Hematopoietic multipotent progenitor cell treated with erythropoietin and hydrocortisone succinate and interleukin-3 and kit ligand, for 15 days (in vitro differentiated cells): ENCODE measurements at regions not wholly inside any gene's neighbourhood (a gene's known extent, or its start where the extent isn't known, plus 50 kb on each side); places are given as distances from the start of the nearest gene placed in this dataset.

Source experiments
- DNase-seq: peaks from one replicate; pipeline ENCODE4 v3.0.0-alpha.2; 2015; ENCODE audit warnings: low spot score

DNA sequence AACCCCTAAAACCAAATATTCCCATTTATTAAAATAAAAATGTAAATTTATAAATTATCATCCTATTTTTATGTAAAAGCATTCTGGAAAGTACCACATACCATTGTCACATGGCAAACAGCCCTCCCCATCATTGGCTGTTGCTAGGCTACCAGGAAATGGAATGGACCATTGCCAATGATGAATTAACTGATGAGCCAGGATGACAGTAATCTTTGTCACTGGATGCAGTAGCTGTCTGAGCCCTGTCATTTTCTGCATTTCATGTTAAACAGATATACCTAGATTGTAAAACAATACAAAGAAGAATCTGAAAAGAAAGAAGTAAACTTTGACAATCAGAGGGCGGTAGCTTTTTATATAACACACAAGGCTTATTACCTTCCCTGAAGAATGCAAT lies 641.4 kb downstream of the BCL11A start:
- DNase-seq = no peak

GRCh38 chr2:59910166-59910565 lies 643.3 kb downstream of the BCL11A start:
- no peak for DNase-seq

- no peak for DNase-seq
Observed at GRCh38 chr2:59909147-59909546, 644.3 kb downstream of the BCL11A start.

GRCh38 chr2:59905731-59906130 lies 647.7 kb downstream of the BCL11A start:
- DNase-seq = no peak

GRCh38 chr2:59903994-59904544 lies 649.4 kb downstream of the BCL11A start:
- DNase-seq = no peak

DNA sequence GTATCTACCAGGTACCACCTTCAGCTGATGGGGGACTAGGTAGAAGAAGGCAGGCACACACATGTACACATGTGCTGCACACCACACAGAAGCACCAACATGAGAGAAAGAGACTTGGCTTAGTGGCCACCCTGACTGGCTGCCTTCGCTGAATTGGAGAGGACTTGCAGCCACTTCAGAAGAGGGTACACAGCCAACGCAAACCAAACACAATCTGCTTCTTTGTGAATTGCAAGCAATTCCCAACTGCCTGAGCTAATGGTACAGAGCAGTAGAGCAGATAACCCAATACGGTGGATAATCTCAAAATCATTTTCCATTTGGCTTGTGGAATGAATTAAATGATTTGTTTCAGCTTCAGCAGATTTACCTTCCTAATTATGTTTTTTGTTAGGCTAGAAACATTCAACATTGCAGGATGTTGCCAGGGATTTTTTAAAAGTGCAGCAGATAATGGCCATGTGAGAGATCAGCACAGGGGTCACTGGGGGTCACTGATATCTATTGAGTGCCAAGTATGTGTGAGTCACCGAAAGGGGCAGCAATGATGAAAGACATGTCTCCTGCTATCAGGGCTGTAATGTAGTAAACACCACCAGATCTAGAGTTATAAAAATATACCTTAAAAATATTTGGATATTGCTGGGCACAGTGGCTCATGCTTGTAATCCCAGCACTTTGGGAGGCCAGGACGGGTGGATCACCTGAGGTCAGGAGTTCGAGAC lies 652.6 kb downstream of the BCL11A start:
- DNase-seq = no peak

GRCh38 chr2:59899692-59900091 lies 653.8 kb downstream of the BCL11A start:
- no peak for DNase-seq

DNA sequence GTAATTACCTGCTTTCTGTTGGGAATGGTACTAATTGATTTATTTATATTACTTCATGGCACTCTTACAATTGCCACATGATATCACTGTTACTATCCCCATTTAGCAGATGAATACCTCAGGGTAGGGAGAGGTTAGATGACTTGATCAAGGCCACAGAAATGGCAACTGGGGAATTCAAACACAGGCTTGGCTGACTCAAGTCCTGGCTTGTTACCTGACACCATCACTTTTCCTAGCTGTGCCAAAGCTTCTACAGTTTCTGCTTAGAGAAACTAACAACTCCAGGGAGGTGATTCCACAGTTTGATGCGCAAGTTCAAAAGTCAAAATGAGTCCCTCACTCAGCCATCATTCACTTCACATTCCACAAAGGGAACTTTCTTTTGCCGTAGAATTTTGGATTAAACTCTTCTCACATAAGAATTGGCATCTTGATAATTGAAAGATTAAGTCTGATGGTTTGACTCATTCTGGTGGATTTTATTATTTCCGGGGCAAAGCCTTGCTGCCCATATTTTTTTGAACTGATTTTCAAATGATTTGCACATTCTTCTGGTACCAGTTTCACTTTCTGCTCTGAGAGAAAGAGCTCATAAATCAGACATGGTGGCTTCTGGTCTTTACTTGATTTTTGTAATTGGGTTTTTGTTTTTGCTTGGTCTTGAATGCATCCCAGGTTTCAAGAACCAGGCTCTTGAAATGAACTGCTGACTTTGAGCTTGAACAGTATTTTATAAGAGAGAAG lies 656.8 kb downstream of the BCL11A start:
- no peak for DNase-seq

DNA sequence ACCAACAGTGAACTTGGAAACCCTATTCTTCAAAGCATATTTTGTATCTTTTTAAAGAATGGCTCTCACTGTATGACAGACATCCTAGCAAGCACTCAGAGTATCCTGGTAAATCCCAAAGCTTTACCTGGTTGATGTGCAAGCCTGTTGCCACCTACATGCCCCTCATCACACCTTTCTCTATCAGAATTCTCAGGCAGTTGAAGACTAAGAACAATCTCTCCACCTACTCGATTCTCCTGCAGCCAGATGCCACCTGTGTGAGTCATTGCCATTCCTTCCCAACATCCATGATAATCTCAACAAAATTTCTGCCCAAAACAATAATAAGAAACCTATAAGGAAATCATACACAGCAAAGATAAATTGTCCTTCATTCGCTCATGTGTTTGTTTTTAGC lies 659.8 kb downstream of the BCL11A start:
- no peak for DNase-seq

DNA sequence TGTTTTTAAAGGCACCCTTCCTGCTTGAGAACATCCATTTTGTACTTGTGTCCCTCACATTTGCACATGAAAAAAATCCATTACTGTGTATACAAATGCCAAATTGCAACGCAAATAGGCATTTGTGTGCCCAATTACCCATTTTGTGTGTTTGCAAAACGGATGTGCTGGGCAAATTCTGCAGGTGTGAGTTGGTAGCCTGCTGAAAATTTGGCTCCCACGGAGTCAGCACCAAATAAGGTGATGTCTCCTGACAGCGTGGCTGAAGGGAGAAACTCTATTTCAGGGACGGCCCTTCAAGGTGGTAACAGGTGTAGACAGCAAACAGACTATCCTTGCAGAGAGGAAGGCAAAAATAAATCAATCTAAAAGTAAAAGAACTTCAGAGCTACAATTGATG lies 661.1 kb downstream of the BCL11A start:
- DNase-seq = no peak

DNA sequence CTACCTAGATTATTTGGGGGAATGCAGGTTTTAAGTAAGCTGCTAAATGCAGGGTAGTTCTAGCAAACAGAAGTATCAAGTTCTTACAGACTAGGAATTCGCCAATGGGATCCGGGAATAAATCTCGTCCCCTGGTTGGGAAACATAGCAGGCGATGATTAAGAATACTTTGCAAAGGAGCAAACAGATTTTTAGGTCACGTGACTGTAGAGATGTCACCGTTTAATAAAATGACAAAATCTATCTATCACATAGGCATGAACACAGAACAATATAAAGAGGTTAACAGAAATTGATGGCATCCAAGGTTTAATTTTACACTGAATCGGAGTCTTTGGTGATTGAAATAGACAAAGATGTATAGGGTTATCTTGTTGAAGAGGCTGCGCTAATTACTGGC lies 664.1 kb downstream of the BCL11A start:
- no peak for DNase-seq

DNA sequence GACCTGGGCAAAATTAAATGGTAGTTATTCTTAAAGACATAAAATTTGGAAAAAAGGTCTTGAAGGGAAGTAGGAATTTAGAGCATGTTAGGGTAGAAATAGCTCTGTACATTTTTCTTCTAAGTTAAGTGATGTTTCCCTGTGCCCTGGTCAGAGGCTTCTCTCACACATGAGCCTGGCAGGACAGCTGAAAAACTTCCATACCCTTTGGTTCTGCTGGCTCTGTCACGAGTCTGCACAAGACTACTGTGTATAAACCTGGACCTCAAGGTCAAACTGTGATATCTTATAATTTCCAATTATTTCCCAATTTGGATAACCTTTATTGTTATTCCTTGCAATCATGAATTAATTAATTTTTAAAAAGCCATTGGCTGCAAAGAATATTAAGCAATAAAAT lies 664.7 kb downstream of the BCL11A start:
- no peak for DNase-seq

GRCh38 chr2:59888015-59888414 lies 665.4 kb downstream of the BCL11A start:
- DNase-seq = no peak

- DNase-seq = no peak
Observed at GRCh38 chr2:59887366-59887765, 666.1 kb downstream of the BCL11A start.

DNA sequence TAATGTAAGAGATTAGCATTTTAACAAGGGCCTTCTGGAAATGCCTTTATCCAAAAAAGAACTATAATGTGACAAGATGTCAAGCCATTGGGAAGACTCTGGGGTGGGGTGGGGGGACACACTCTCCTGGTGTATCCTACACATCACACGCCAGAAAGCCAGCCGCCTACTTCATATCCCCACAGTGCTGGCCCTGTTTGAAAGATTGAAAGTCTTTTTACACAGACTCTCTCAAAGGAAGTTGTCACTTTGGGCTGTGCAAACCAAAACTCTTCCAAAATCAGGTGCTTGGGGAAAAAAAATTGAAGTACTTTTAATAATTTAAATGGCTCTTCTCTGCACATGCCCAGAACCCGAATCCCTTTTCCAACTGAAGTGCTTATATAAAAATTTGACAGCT lies 666.7 kb downstream of the BCL11A start:
- no peak for DNase-seq

DNA sequence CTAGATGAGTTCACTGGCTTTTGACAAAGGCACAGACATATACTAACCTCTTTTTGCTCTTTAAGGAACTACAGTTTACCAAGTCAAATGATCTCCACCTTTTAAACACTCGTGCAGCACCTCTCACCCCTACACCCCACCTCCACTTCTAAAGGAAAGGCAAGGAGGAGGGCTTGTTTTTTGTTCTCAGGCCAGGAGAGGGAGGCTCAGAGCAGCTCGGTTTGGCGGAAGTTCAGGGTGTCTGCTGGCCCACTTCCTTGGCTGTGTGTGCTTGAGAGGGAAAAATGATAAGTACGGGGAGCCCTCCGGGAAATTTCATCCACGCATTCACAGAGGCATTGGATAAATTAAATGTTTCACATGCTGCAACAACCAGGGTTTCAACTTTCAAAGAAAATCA lies 667.9 kb downstream of the BCL11A start:
- no peak for DNase-seq

GRCh38 chr2:59884166-59884565 lies 669.3 kb downstream of the BCL11A start:
- no peak for DNase-seq

GRCh38 chr2:59882822-59883221 lies 670.6 kb downstream of the BCL11A start:
- DNase-seq = no peak

DNA sequence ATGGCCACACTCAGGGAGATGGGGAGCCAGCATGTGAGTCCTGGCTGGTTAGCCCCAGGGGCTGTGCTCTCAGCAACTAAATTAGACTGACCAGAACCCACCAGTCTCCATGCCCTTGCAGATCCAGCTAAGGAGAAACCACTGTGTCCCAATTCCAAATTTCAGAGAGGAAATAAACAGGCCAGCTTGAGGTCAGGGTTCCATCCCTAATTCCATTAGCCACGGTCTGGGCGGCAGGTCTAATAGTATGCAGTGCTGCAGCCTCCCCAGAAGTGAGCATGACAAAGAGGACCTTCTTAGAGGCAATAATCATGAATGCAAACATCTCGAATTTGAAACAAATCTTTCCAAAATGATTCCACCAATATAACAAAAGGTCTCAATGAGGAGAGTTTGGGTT lies 671.2 kb downstream of the BCL11A start:
- no peak for DNase-seq

- no peak for DNase-seq
Observed at GRCh38 chr2:59881218-59881617, 672.2 kb downstream of the BCL11A start.

DNA sequence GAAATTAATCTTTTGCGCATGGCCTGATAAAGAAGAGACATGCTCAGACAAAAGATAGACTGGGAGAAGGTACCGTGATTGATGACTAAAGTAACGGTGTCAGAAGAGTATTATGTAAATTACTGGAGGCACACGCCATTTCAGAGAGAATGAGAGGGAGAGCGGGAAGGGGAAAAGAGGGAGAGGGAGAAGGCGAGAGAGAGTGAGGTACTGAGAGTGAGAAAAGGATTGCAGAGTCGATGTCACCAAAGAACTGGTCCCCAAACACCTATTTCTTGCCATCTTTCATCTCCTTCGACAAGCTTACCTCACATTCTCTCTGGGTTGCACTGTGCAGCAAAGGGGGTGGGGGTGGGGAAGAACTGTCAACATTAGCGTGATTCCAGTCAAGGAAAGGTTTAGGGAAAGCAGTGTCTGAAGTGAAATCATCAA lies 673.7 kb downstream of the BCL11A start:
- no peak for DNase-seq

DNA sequence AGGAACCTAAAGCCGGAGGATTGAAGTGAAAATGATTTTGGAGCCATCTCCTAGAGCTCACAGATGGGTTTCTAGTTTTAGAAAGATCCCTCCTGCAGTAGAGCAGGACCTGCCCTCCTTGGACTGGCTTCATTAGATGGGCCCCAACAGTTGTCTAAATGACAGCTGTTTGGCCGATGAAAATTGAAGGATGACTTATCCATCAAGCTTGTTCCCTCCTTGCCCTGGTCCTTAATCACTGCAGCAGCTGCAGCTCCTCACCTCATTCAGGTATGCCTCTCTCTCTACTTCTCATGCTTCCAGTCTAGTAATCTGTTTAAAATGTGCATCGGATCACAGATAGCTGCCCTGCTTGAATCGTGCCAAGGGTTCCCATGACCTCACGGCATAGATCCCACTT lies 677.6 kb downstream of the BCL11A start:
- no peak for DNase-seq

- no peak for DNase-seq
Observed at GRCh38 chr2:59874971-59875755, 678.3 kb downstream of the BCL11A start.
